ENCODE measurements at regions not wholly inside any gene's neighbourhood (a gene's known extent, or its start where the extent isn't known, plus 50 kb on each side); places are given as distances from the start of the nearest gene placed in this dataset.

- H4K20me1 ChIP-seq (ENCODE audit: control insufficient read depth, extremely low read depth, insufficient read depth, low read length), result no peaks in the 10 kb centered on the region
- H3K9ac ChIP-seq (ENCODE audit: control insufficient read depth, extremely low read depth, insufficient read depth, low read length), result no peak overlapping the region
- TF ChIP-seq CTCF (optimal IDR thresholded peaks at IDR 0.05 in 1 of 3, IDR thresholded peaks at IDR 0.05 in 1 of 3, conservative IDR thresholded peaks at IDR 0.05 in 1 of 3; ENCODE audit: extremely low read depth in 1 of 3, insufficient read depth in 2 of 3, low read length in 3 of 3) (no peak), EZH2 (IDR thresholded peaks at IDR 0.05; ENCODE audit: low read length) (no peak)
- H3K27ac ChIP-seq (ENCODE audit: control insufficient read depth, insufficient read depth, low read length), result no peak overlapping the region
- H3K4me3 ChIP-seq (ENCODE audit: control insufficient read depth in 2 of 3, extremely low read depth in 1 of 3, insufficient read depth in 2 of 3, low read depth in 1 of 3, low read length in 3 of 3), result no peak overlapping the region
- no peaks in the 10 kb centered on the region for H3K36me3 ChIP-seq (ENCODE audit: control insufficient read depth in 2 of 2, extremely low read depth in 1 of 2, insufficient read depth in 2 of 2, low read length in 2 of 2)
- no peak overlapping the region for H3K4me2 ChIP-seq (ENCODE audit: control insufficient read depth, extremely low read depth, insufficient read depth, low read depth, low read length)
- DNase-seq (ENCODE audit: low read depth, low spot score) (no peak), FAIRE-seq (no peak)
- no peak overlapping the region for H2AFZ ChIP-seq (ENCODE audit: control insufficient read depth, low read length)
- peaks cover 6% of the 10 kb centered on the region for H3K9me3 ChIP-seq (ENCODE audit: control insufficient read depth, low read depth, low read length)
- no peaks in the 10 kb centered on the region for H3K79me2 ChIP-seq (ENCODE audit: control insufficient read depth, insufficient read depth, low read length)
- no peaks in the 10 kb centered on the region for H3K27me3 ChIP-seq (ENCODE audit: control insufficient read depth, extremely low read depth, insufficient read depth, low read length)
- no peaks in the 10 kb centered on the region for H3K4me1 ChIP-seq (ENCODE audit: control insufficient read depth, extremely low read depth, insufficient read depth, low read length)
- dilution Hi-C loops (cut with MboI; ENCODE audit: extremely low pct_ligation_motif_present, low sequenced_read_pairs), result no loop called here
- no peaks in the 10 kb centered on the region for H3K9me1 ChIP-seq (ENCODE audit: control insufficient read depth, extremely low read depth, insufficient read depth, low read length)
Observed at GRCh38 chr18:70672581-70672980, 383.7 kb downstream of the SOCS6 start.

DNA sequence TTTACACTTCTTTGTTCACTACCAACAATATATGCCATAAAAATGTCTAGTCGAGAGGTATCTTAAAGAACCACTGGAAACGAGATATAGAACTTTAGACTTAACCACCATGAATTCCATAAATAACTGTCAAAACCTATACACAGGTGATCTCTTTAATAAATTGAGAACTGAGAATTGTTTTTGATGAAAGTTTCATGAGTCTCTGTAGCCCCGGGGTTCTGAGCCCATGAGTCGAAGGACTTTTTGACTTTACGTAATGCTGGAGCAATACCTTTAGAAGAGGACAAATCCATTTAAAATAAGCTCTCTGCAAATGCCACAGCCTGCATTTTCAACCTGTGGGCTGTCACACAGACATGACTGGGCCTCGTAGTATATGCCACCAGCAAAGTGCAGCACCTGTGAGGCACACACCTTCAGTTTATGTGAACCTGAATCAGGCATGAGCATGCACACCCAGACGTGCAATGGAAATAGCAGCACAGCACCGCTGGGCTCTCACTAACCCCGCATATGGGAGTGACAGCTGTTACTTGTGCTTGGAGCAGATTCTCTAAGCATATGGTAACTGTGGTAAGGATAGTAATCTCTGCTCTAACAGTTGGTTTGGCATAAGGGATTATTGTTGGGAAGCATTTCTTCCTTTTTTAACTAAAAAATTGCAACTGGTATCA is 383.2 kb downstream of the SOCS6 start:
- no peak for FAIRE-seq

More for the DNA sequence above, 383.2 kb downstream of the SOCS6 start:
- Histone ChIP-seq H3K27ac (ENCODE audit: control insufficient read depth, insufficient read depth, low read length) (no peak overlapping the region), H3K79me2 (ENCODE audit: control insufficient read depth, insufficient read depth, low read length) (no peaks in the 10 kb centered on the region), H3K36me3 (ENCODE audit: control insufficient read depth in 2 of 2, extremely low read depth in 1 of 2, insufficient read depth in 2 of 2, low read length in 2 of 2) (no peaks in the 10 kb centered on the region), H3K9ac (ENCODE audit: control insufficient read depth, extremely low read depth, insufficient read depth, low read length) (no peak overlapping the region), H4K20me1 (ENCODE audit: control insufficient read depth, extremely low read depth, insufficient read depth, low read length) (no peaks in the 10 kb centered on the region), H3K4me3 (ENCODE audit: control insufficient read depth in 2 of 3, extremely low read depth in 1 of 3, insufficient read depth in 2 of 3, low read depth in 1 of 3, low read length in 3 of 3) (no peak overlapping the region), H3K27me3 (ENCODE audit: control insufficient read depth, extremely low read depth, insufficient read depth, low read length) (no peaks in the 10 kb centered on the region), H3K4me1 (ENCODE audit: control insufficient read depth, extremely low read depth, insufficient read depth, low read length) (no peaks in the 10 kb centered on the region), H3K9me1 (ENCODE audit: control insufficient read depth, extremely low read depth, insufficient read depth, low read length) (no peaks in the 10 kb centered on the region), H3K4me2 (ENCODE audit: control insufficient read depth, extremely low read depth, insufficient read depth, low read depth, low read length) (no peak overlapping the region), H2AFZ (ENCODE audit: control insufficient read depth, low read length) (no peak overlapping the region), H3K9me3 (ENCODE audit: control insufficient read depth, low read depth, low read length) (peaks cover 6% of the 10 kb centered on the region)
- dilution Hi-C loops (cut with MboI; ENCODE audit: extremely low pct_ligation_motif_present, low sequenced_read_pairs), result no loop called here
- TF ChIP-seq CTCF (optimal IDR thresholded peaks at IDR 0.05 in 1 of 3, IDR thresholded peaks at IDR 0.05 in 1 of 3, conservative IDR thresholded peaks at IDR 0.05 in 1 of 3; ENCODE audit: extremely low read depth in 1 of 3, insufficient read depth in 2 of 3, low read length in 3 of 3), result no peak
- no peak for TF ChIP-seq EZH2 (IDR thresholded peaks at IDR 0.05; ENCODE audit: low read length)
- no peak for DNase-seq (ENCODE audit: low read depth, low spot score)
